GM19468 (cell line): ENCODE measurements at regions not wholly inside any gene's neighbourhood (a gene's known extent, or its start where the extent isn't known, plus 50 kb on each side); places are given as distances from the start of the nearest gene placed in this dataset.

Source experiments
- ATAC-seq: cut with Tn5 transposase; IDR thresholded peaks from one replicate; pipeline ENCODE4 v1.9.1; 2021; ENCODE audit warnings: mild to moderate bottlenecking, moderate library complexity, moderate number of reproducible peaks; ENCODE audit not compliant: unreplicated experiment; ENCODE audit errors: extremely low read depth

DNA sequence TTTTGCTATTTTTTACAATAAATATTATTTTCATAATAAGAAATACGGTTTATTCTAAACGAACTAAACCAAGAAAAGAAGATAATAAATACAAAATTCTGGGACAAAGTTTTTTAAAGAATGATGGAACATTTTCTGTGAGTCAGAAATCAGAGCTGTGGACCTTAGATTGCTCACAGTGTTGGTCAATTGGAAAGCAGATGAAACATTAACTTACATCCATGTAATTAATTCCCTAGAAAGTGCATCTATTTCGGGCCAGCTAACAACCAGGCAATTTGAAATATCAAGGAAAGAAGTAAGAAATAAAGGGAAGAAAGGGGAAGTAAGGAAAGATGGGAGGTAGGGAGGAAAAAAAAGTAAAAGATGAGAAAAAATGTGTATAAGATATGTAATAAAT, 1569.8 kb upstream of the TENM4 start:
- ATAC-seq, result no peak

DNA sequence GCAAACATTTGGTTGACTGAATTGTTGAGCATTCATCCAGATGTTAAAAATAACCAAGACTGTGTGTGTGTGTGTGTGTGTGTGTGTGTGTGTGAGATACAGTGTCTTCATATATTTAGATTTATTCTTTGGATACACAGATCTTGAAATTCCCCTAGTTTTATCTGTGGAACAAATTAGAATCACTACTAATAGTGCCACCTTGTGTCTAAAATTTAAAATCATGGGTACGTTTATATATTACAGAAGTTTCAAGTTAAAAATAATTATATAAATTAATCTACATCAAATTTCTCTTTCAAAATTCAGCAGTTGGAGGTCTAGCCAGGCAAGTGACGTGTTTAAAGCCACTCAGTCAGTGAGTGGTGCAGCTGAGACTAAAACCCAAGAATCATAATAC, 1566.2 kb upstream of the TENM4 start:
- ATAC-seq, result no peak

DNA sequence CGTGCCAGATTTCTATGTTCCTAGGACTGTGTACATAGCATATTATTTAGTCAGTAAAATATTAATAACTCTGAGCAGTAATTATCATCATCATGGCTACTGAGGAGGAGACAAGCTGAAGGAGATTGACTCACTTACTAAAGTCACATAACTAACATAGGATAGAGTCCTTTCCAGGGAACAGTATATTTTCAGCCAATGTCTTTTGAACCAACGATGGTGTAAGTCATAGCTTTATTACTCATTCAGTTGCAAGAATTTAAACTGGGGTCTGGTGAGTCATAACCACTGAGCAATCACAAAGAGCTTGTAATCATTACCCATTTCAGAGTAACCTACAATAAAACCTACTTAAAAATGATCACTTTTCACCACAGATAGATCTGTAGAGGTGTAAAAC, 1564.8 kb upstream of the TENM4 start:
- no peak for ATAC-seq

DNA sequence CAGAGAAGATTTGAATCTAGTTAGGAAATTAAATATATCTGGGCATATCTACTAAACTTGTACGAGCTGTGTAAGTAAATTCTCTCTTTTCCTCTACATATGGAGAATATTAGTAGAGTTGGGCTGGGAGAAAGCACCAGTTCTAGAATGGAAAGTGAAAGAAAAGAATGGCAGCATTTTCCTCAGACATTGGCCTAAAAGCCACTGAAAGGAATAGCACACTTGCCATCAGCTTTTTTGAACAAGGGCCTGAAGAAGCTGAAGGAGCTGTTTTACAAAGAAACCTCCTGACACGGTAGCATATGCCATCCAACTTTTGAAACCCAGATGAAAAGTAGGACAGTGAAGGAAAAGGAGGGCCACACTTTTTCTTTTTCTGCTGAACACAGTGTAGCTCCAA, 1563.7 kb upstream of the TENM4 start:
- ATAC-seq, result no peak

DNA sequence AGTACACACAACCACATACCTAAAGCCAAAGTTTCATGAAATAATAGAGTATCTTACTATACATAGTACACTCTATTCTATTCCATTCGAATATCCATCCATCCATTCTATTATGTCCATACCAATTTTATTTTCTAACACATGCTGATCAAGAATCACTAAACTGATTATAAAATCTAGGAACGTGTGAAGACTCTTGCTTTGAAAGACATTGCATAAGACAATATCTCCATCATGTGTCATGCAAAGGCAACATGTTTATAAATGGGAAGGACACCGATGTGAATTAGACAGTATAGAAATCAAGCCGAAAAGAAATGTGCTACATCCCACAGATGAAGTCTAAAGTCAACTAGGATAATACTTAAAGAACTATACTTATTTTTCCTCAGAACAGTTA, 1561.5 kb upstream of the TENM4 start:
- no peak for ATAC-seq

DNA sequence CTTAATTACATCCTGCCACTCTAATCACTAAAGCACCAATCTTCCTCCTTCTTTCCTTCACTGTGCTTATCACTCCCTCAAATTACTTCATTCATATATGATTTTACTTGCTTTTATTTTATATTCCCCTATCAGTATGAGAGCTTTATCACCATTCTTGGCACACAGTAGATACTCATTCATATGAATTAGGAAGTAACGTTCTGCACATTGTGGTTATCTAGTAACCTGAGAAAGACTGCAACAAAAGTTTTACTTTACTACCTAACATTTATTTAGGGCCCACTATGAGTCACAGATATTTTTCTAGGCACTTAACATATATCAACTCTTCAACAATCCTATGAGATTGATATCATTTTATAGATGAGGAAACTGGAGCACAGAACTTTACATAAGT, 1559.9 kb upstream of the TENM4 start:
- ATAC-seq, result no peak

DNA sequence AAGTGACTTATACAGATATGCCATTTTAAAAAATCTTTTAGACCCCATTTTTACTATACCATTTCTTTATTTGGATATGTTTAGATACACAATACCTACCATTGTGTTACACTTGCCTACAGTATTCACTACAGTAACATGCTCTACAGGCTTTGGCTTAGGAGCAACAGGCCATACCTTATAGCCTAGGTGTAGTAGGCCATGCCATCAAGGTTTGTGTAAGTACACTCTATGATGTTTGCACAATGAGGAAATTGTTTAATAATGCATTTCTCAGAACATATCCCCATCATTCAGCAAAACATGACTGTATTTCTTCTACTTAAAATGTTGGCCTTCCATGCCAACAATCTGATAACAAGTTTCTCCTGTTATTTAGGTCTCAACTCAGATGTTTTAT, 1559.5 kb upstream of the TENM4 start:
- ATAC-seq, result no peak

DNA sequence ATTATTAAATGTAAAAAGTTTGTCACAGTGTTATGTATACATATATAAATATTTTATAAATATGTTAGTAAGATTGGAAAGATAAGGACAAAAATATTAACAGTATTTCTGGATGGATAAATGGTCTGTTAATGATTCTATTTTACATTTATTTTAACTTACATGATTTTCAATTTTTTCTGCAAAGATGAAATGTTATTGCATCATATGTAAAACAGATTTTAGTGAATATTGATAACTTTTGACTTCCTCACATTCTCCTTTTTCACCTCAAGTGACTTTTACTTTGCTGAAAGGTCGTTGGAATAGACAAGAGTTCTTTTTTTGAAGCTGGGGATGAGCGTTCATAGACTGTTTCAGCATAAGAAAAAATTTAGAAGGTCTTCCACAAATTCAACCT, 1554.7 kb upstream of the TENM4 start:
- no peak for ATAC-seq

DNA sequence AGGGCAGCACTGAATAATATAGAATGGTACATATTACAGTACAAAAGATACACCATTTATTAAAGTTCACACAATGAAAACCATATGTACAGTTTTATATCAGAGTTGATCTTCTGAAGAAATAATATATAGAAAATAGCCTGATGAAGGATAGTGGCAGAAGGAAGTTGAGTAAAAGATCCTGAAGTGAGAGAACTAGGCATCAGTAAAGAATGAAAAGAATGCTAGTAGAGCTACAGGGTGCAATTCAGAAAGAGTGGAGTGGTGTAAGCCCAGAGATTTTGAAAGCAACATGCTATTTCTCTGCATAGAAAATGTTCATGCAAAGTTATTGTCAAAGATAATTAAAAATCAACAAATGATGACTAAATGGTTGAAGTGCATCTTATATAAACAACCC, 1552.7 kb upstream of the TENM4 start:
- no peak for ATAC-seq

DNA sequence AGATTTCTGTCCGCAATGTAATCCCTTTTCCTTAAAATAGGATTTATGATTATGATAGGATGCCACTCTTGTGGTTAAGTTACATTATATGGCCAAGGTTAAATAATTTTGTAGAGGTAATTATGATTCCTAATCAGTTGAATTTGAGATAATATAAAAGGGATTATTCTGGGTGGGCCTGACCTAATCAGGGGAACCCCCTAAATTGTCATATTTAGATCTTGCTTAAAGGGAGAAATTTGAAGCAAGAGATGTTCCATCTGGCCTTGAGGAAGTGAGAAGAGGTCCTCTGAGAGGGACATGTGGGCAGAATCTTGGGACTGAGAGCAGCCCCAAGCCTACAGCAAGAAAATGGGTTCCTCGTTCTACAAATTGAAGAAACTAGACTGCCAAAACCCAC, 1550.1 kb upstream of the TENM4 start:
- ATAC-seq, result no peak

DNA sequence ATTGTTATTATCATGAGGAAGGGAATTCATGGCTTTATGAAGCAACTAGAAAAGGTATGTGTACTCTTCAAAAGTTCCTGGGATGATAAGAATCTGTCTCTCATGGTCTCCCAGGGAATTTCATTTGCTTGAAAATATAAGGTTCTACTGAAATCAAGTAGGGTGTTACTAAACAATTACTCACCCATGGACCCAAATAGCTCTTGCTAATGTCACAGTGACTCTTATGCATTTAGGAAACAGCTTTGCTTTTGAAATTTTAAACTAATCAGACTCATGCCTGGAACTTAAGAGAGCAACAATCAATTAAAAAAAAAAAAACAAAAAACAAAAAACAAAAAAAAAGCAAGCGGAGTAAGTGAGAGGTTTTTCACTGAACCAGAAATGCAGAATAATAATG, 1546.3 kb upstream of the TENM4 start:
- no peak for ATAC-seq

DNA sequence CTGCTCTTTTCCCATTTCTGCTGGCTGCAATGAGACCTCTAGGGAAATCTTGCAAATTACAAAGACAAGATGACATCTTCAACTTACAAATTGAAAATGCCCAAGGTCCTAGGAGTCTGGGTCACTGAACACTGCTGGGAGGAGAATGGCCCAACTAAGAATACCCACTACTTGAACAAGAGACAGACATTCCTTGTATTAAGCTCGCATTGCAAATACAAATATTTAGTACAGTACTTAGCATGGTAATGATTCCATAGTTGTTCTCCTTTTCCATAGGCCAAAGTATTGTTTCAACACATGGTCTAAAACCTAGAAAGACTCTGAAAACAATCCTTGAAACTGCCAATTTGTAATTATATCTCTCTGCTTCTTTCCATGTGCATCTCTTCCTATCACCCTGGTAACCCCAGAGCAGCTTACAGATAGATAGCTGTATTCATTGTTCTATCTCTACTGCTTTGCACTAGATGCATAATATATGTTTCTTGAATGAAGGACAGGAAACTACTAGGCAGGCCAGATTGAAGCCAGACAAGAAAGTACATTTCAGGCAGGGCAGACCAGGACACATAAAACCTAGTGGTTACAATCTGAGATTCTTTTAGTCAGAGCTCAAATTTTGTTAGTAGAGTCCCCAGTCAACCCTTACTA, 1545.7 kb upstream of the TENM4 start:
- ATAC-seq, result no peak

DNA sequence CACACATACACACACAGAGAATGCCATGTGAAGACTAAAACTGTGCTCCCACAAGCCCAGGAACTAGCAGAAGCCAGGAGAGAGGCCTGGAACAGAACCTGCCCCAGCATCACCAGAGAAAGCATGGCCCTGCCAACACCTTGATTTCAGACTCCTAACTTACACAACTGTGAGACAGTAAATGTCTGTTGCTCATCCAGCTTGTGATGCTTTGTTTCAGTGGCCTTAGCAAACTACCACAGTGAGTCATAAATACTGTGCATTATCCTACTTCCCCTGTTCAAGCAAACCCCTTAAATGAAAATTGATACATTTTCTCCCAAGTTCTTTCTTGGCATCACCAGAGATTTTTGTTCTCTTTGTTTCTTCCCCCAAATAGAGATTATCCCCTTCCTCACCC, 1539.4 kb upstream of the TENM4 start:
- ATAC-seq, result no peak

DNA sequence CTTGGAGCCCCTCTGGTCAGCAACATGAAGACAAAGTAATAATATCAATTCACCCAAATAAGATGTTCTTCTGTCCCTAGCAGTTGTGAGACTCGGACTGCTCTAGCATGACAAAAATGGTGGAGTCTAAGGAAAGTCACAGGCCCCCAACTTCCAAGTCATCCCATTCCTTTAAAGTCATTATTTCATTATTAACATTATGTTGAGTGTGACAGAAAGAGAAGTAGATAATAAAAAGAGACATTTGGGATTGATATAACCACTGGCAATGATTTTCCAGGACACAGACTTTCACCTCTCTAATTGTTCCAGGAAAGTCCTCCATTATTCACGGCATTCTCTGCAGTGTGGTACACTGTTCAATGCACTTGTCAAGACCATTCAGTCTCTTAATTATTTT, 1533.0 kb upstream of the TENM4 start:
- ATAC-seq, result no peak

DNA sequence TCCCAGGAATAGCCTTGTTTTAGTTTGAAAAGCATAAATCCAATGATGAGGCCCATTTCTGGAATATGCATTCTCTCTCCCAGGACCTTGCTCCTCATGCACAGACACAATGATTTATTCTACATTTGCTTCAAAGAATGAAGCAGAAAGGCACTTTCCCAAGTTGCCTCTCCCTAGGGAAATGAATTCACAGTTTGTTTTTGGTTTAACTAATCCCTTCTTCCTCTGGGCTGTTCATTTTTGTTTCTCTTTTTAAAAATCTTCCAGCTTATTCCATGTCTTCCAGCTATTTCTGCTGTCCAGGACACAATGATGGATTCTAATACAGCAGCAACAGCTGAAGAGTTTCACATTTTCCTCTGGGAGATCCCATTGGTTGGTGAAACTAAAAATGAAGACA, 1529.2 kb upstream of the TENM4 start:
- ATAC-seq, result no peak

DNA sequence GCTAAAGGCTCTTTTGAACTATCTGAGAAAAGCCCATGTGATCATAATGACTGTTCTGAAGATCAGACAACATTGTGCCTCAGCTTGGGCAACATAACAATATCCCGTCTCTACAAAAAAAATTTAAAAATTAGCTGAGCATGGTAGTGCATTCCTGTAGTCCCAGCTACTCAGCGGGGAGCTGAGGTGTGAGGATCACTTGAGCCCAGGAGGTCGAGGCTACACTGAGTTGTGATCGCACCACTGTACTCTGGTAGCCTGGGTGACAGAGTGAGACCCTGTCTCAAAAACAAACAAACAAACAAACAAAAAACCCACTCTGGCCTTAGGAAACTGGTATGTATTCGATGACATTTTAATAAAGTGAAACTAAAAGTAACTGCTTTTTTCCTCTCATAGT, 1526.8 kb upstream of the TENM4 start:
- no peak for ATAC-seq

DNA sequence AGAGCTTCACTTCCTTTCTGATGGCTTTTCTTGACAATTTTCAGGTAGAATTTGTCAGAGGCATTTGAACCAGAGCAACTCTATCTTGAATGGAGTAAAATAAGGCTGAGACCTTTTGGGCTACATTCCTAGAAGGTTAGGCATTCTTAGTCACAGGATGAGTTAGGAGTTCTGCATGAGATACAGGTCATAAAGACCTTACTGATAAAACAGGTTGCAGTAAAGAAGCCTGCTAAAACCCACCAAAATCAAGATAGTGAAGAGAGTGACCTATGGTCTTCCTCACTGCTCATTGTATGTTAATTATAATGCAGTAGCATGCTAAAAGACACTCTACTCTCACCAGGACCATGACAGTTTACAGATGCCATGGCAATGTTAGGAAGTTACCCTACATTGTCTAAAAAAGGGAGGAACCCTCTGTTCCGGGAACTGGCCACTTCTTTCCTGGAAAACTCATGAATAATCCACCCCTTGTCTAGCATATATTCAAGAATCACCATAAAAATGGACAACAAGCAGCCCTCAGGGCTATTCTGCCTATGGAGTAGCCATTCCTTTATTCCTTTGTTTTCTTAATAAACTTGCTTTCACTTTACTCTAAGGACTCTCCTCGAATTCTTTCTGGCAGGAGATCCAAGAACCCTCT, 1519.7 kb upstream of the TENM4 start:
- no peak for ATAC-seq

DNA sequence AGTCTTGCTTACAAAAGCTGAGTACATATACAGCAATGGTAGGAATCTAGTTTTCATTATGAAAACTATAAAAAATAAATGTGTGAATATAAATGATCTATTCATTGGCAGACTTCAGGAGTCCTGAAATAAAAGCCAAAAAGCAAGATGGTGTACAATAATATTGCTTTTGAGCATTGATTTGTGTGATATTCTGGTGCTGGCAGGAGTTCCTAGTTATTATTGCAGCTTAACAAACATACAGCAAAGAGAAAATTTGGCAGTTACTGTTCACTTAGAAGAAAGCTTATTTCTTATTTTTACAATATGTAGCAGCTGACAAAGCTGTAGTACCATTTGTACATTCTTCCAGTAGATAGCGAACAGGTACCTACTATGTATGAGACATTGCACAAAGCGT, 1518.9 kb upstream of the TENM4 start:
- no peak for ATAC-seq

DNA sequence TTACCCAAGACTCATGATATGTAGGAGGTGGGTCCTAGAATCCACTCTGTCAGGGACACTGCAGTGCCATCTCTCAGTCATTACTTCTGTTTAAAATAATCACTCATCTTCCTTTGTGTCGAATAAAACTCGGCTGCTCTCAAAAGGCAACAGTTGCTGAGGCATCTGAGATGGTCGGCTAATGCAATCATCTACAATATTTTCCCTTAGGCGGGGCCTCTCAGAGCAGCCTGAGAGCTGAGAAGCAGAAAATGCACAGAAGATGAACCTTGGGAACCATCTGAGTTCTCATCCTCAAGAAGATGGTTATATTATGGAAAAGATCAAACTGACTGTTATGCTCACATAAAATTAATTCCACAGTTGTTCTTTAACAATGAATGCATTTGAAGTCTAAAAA, 1518.2 kb upstream of the TENM4 start:
- no peak for ATAC-seq

DNA sequence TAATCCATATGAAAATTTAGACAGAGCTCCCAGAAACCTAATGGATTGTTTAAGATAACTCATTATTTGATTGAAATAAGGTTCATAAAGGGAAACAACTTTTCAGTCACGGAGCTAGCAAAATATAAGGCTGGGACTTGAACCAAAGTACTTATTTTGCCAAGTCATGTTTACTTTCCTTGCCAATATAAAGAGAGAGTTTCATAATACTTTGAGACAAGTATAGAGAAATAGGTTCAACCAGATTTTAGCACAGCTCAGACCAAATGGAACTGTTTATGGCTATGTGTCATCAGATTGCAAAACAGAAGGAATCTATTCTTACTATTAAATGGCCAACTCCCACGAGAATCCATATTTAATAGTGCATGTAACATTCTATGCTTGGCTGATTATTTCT, 1517.5 kb upstream of the TENM4 start:
- ATAC-seq, result no peak

DNA sequence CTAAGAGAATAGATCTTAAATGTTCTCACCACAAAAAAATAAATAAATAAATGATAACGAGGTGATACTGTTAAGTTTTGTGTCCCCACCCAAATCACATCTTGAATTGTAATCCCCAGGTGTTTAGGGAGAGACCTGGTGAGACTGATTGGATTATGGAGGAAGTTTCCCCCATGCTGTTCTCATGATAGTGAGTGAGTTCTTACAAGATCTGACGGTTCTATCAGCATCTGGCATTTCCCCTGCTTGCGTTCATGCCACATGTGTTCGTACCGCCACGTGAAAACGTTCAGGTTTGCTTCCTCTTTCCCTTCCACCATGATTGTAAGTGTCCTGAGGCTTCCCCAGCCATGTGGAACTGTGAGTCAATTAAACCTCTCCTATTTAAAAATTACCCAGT, 1514.8 kb upstream of the TENM4 start:
- ATAC-seq, result no peak

DNA sequence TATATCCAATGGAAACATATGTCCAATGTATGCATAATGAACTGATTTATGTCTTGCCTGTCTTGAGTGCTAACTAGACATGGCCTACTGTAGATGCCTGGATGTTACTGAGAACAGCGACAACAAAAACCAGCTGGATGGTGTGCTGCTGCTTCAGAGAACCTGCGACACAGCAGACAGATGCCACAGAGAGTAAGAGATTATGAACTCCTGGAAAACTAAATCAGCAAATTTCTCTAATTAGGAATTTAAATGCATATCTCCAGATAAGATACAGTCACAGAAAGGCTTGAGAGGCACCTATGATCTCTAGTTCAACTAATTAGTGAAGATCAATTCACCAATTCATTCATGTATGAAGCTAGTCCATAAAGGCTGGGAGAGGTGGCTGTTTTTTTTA, 1508.0 kb upstream of the TENM4 start:
- no peak for ATAC-seq
